ENCODE measurements at regions not wholly inside any gene's neighbourhood (a gene's known extent, or its start where the extent isn't known, plus 50 kb on each side); places are given as distances from the start of the nearest gene placed in this dataset.
A peak's percentile ranks its signal among the peaks of the same experiment; 100 is the strongest.

GRCh38 chr6:26159357-26160273, 72.4 kb downstream of the HFE start:
- H2AFZ ChIP-seq, result peak overlapping the region; percentile 76
- peaks cover 4% of the 10 kb centered on the region for H3K79me2 ChIP-seq
- H3K4me1 ChIP-seq, result peaks cover 14% of the 10 kb centered on the region
- no peak for TF ChIP-seq CTCF (IDR thresholded peaks at IDR 0.05)
- H3K9me3 ChIP-seq (ENCODE audit: control insufficient read depth, low read length), result no peaks in the 10 kb centered on the region
- peak overlapping the region; percentile 95 for H3K4me2 ChIP-seq (ENCODE audit: low read length)
- H3K36me3 ChIP-seq (ENCODE audit: control insufficient read depth, insufficient read depth, low read length), result no peaks in the 10 kb centered on the region
- H3K27ac ChIP-seq, result peak overlapping the region; percentile 96
- no peak overlapping the region for H3K9ac ChIP-seq
- H3K27me3 ChIP-seq (ENCODE audit: control insufficient read depth, insufficient read depth, low read length), result no peaks in the 10 kb centered on the region
- peak overlapping the region; percentile 89 for H3K4me3 ChIP-seq (ENCODE audit: low read depth, low read length)

DNA sequence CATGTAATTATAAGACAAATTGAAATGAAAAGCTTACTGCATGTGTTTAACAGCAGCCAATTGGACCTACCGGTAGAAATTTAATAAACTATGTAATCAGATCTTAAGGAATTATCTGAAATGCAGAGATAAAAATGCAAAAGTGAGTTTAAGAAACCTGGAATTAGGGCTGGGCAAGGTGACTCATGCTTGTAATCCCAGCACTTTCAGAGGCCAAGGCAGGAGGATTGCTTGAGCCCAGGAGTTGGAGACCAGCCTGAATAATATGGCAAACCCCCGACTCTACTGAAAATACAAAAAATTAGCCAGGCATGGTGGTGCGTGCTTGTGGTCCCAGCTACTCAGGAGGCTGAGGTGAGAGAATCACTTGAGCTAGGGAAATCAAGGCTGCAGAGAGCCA, 74.1 kb downstream of the HFE start:
- H2AFZ ChIP-seq, result no peak overlapping the region
- no peaks in the 10 kb centered on the region for H3K36me3 ChIP-seq (ENCODE audit: control insufficient read depth, insufficient read depth, low read length)
- no peaks in the 10 kb centered on the region for H3K9me3 ChIP-seq (ENCODE audit: control insufficient read depth, low read length)
- H3K27ac ChIP-seq, result no peak overlapping the region
- H3K9ac ChIP-seq, result no peak overlapping the region
- TF ChIP-seq CTCF (IDR thresholded peaks at IDR 0.05), result no peak
- no peak overlapping the region for H3K4me2 ChIP-seq (ENCODE audit: low read length)
- peaks cover 14% of the 10 kb centered on the region for H3K4me1 ChIP-seq
- H3K4me3 ChIP-seq (ENCODE audit: low read depth, low read length), result no peak overlapping the region
- no peaks in the 10 kb centered on the region for H3K27me3 ChIP-seq (ENCODE audit: control insufficient read depth, insufficient read depth, low read length)
- peaks cover 4% of the 10 kb centered on the region for H3K79me2 ChIP-seq

DNA sequence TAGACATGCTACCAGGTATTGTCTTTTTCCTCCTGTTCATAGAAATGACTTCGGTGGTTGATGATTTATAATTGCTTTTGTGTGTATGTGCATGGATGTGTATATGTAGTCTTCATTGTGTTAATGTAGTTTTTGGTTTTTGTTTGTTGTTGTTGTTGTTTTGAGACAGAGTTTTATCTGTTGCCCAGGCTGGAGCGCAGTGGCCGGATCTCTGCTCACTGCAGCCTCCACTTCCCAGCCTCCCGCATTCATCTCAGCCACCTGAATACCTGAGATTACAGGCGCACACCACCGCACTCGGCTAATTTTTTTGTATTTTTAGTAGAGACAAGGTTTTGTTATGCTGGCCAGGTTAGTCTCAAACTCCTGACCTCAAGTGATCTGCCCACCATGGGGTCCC, 75.2 kb downstream of the HFE start:
- no peaks in the 10 kb centered on the region for H3K9me3 ChIP-seq (ENCODE audit: control insufficient read depth, low read length)
- H2AFZ ChIP-seq, result no peak overlapping the region
- H3K4me1 ChIP-seq, result peaks cover 11% of the 10 kb centered on the region
- H3K27ac ChIP-seq, result no peak overlapping the region
- no peak overlapping the region for H3K9ac ChIP-seq
- H3K36me3 ChIP-seq (ENCODE audit: control insufficient read depth, insufficient read depth, low read length), result no peaks in the 10 kb centered on the region
- H3K4me3 ChIP-seq (ENCODE audit: low read depth, low read length), result no peak overlapping the region
- H3K4me2 ChIP-seq (ENCODE audit: low read length), result no peak overlapping the region
- TF ChIP-seq CTCF (IDR thresholded peaks at IDR 0.05), result no peak
- H3K27me3 ChIP-seq (ENCODE audit: control insufficient read depth, insufficient read depth, low read length), result no peaks in the 10 kb centered on the region
- H3K79me2 ChIP-seq, result peaks cover 4% of the 10 kb centered on the region

GRCh38 chr6:26163427-26164119, 76.3 kb downstream of the HFE start:
- H2AFZ ChIP-seq, result no peak overlapping the region
- TF ChIP-seq CTCF (IDR thresholded peaks at IDR 0.05), result no peak
- H3K36me3 ChIP-seq (ENCODE audit: control insufficient read depth, insufficient read depth, low read length), result no peaks in the 10 kb centered on the region
- H3K9me3 ChIP-seq (ENCODE audit: control insufficient read depth, low read length), result no peaks in the 10 kb centered on the region
- H3K4me2 ChIP-seq (ENCODE audit: low read length), result no peak overlapping the region
- H3K4me3 ChIP-seq (ENCODE audit: low read depth, low read length), result no peak overlapping the region
- H3K27me3 ChIP-seq (ENCODE audit: control insufficient read depth, insufficient read depth, low read length), result no peaks in the 10 kb centered on the region
- H3K27ac ChIP-seq, result no peak overlapping the region
- no peak overlapping the region for H3K9ac ChIP-seq
- peaks cover 4% of the 10 kb centered on the region for H3K79me2 ChIP-seq
- peaks cover 9% of the 10 kb centered on the region for H3K4me1 ChIP-seq
